ENCODE measurements at regions not wholly inside any gene's neighbourhood (a gene's known extent, or its start where the extent isn't known, plus 50 kb on each side); places are given as distances from the start of the nearest gene placed in this dataset.

GRCh38 chr2:29974086-29974485 is 52.7 kb upstream of the ALK start:
- no peak for TF ChIP-seq CTCF (IDR thresholded peaks at IDR 0.05; ENCODE audit: low read depth, low read length)
- no peak overlapping the region for H3K4me3 ChIP-seq (replicated peaks in 1 of 2; ENCODE audit: low read depth in 2 of 2, low read length in 2 of 2)
- DNase-seq (ENCODE audit: low read depth in 2 of 2) = no peak

- no peak overlapping the region for H3K4me3 ChIP-seq (replicated peaks in 1 of 2; ENCODE audit: low read depth in 2 of 2, low read length in 2 of 2)
- no peak for DNase-seq (ENCODE audit: low read depth in 2 of 2)
- no peak for TF ChIP-seq CTCF (IDR thresholded peaks at IDR 0.05; ENCODE audit: low read depth, low read length)
These were observed 55.9 kb upstream of the ALK start for GRCh38 chr2:29977284-29977683.

DNA sequence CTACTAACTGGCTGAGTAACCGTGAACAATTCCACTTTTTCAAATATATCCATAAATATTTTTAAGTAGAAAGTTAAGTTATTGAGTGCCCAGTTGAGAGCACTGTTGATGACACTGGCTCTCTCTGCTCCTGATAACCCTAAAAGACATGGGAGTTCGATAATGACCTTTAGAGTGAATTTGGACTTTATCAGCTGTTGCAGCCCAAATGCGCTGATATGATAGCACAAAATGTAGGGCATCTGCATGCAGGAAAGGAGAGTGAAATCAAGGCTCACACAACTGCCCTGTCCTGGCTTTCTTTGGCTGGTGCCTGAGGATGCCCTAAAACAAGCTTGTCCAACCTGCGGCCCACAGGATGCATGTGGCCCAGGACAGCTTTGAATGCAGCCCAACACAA is 60.0 kb upstream of the ALK start:
- H3K4me3 ChIP-seq (replicated peaks in 1 of 2; ENCODE audit: low read depth in 2 of 2, low read length in 2 of 2) = no peak overlapping the region
- no peak for TF ChIP-seq CTCF (IDR thresholded peaks at IDR 0.05; ENCODE audit: low read depth, low read length)
- no peak for DNase-seq (ENCODE audit: low read depth in 2 of 2)

- DNase-seq (ENCODE audit: low read depth in 2 of 2) = no peak
- H3K4me3 ChIP-seq (replicated peaks in 1 of 2; ENCODE audit: low read depth in 2 of 2, low read length in 2 of 2) = no peak overlapping the region
These were observed 61.9 kb upstream of the ALK start for GRCh38 chr2:29983308-29983707.

GRCh38 chr2:29987146-29987545 is 65.8 kb upstream of the ALK start:
- DNase-seq (ENCODE audit: low read depth in 2 of 2) = no peak
- no peak for TF ChIP-seq CTCF (IDR thresholded peaks at IDR 0.05; ENCODE audit: low read depth, low read length)
- H3K4me3 ChIP-seq (replicated peaks in 1 of 2; ENCODE audit: low read depth in 2 of 2, low read length in 2 of 2) = no peak overlapping the region

More at GRCh38 chr2:29983308-29983707, 61.9 kb upstream of the ALK start:
- no peak for TF ChIP-seq CTCF (IDR thresholded peaks at IDR 0.05; ENCODE audit: low read depth, low read length)

DNA sequence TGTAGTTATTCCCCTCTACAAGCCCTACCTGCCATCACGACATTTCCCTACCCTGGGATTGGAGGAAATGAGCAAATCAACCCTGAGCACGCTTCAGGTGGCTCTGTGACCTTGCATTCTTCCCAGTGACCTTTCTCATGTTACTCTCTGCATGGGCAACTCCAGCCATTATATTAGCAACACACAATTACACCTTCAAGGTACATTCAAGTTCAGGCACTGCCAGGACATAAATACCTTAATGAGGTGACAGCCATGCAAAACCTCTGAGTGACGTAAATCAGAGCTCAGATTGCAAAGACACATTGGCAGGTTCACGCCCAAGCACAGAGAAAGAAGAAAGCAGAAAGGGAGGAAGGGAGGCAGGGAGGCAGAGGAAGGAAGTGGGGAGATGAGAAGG is 68.7 kb upstream of the ALK start:
- TF ChIP-seq CTCF (IDR thresholded peaks at IDR 0.05; ENCODE audit: low read depth, low read length) = no peak
- no peak for DNase-seq (ENCODE audit: low read depth in 2 of 2)
- H3K4me3 ChIP-seq (replicated peaks in 1 of 2; ENCODE audit: low read depth in 2 of 2, low read length in 2 of 2) = no peak overlapping the region

DNA sequence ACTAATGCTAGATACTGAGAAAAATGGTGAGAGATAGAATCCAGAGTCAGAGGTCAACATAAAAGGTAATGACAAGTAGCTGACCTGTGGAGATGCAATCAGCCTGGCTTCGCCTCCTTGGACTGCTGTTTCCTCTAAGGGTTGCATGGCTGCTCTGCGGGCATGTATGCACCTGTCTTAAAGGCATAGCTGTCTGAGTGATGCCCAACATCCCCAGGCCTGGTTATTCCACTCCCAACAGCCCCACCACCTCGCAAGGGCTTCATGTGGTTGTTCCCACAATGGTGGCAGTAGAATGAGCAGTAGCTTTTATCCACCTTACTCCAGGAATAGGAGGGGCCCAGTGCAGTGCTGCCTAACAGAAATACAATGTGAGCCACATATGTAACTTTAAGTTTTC is 69.7 kb upstream of the ALK start:
- no peak for DNase-seq (ENCODE audit: low read depth in 2 of 2)
- no peak overlapping the region for H3K4me3 ChIP-seq (replicated peaks in 1 of 2; ENCODE audit: low read depth in 2 of 2, low read length in 2 of 2)
- TF ChIP-seq CTCF (IDR thresholded peaks at IDR 0.05; ENCODE audit: low read depth, low read length) = no peak

Data from cardiac fibroblast (primary cell).